ENCODE measurements at regions not wholly inside any gene's neighbourhood (a gene's known extent, or its start where the extent isn't known, plus 50 kb on each side); places are given as distances from the start of the nearest gene placed in this dataset.

DNA sequence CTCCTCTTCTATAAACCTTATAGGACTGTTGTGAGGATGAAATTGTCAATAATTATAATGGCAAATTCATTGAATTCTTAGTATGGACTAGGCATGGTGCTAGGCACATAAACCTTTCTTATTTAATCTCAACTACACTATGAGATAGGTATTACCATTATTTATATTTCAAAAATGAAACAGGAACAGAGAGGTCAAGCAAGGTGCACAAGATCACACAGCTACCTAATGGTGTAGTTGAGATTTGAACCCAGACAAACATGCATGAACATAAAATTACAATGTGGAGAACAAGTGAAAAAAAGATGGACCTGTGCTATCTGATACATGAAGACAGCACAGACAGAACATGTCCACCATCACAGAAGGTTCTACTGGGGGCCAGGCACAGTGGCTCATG lies 156.7 kb downstream of the AXIN2 start:
- no peaks in the 10 kb centered on the region for H3K4me1 Mint-ChIP-seq (ENCODE audit: low read depth)
- H3K36me3 Mint-ChIP-seq (ENCODE audit: low read depth): no peaks in the 10 kb centered on the region
- H3K27me3 Mint-ChIP-seq (ENCODE audit: low read depth): peaks cover 9% of the 10 kb centered on the region
- H3K4me3 Mint-ChIP-seq: no peak overlapping the region
- H3K9me3 Mint-ChIP-seq: no peaks in the 10 kb centered on the region
- H3K27ac Mint-ChIP-seq: no peak overlapping the region

- no peaks in the 10 kb centered on the region for H3K36me3 Mint-ChIP-seq (ENCODE audit: low read depth)
Measured at GRCh38 chr17:65403626-65404025, 157.8 kb downstream of the AXIN2 start.

GRCh38 chr17:65402513-65403496 lies 158.6 kb downstream of the AXIN2 start:
- Mint-ChIP-seq H3K4me1 (ENCODE audit: low read depth) (no peaks in the 10 kb centered on the region), H3K36me3 (ENCODE audit: low read depth) (no peaks in the 10 kb centered on the region), H3K27ac (no peak overlapping the region), H3K9me3 (no peaks in the 10 kb centered on the region), H3K4me3 (no peak overlapping the region), H3K27me3 (ENCODE audit: low read depth) (peaks cover 9% of the 10 kb centered on the region)

More at GRCh38 chr17:65403626-65404025, 157.8 kb downstream of the AXIN2 start:
- H3K4me3 Mint-ChIP-seq: no peak overlapping the region
- peaks cover 9% of the 10 kb centered on the region for H3K27me3 Mint-ChIP-seq (ENCODE audit: low read depth)
- no peaks in the 10 kb centered on the region for H3K4me1 Mint-ChIP-seq (ENCODE audit: low read depth)
- no peaks in the 10 kb centered on the region for H3K9me3 Mint-ChIP-seq
- H3K27ac Mint-ChIP-seq: no peak overlapping the region

DNA sequence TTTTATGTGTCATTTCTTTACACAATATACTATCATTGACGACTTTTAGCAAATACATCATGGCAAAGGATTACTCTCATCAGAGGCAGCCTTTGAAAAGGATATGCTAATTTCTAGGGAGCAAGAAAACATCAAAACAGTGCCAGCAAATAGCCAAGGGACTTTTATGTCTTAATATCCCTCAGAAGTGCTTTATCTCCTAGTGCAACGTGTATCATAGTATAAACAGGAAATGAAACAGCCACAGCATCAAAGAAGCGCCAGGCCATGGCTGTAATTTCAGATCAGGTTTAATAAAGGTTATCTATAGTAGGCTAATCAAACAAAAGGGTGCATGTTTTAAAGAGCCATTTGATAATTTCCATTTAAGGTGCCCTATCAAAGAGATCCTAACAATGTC lies 159.9 kb downstream of the AXIN2 start:
- Mint-ChIP-seq H3K4me1 (ENCODE audit: low read depth) (no peaks in the 10 kb centered on the region), H3K36me3 (ENCODE audit: low read depth) (no peaks in the 10 kb centered on the region), H3K27ac (no peak overlapping the region), H3K9me3 (no peaks in the 10 kb centered on the region), H3K27me3 (ENCODE audit: low read depth) (peaks cover 9% of the 10 kb centered on the region), H3K4me3 (no peak overlapping the region)

- Mint-ChIP-seq H3K4me3 (no peak overlapping the region), H3K27me3 (ENCODE audit: low read depth) (peaks cover 9% of the 10 kb centered on the region), H3K27ac (no peak overlapping the region), H3K4me1 (ENCODE audit: low read depth) (no peaks in the 10 kb centered on the region), H3K36me3 (ENCODE audit: low read depth) (no peaks in the 10 kb centered on the region), H3K9me3 (no peaks in the 10 kb centered on the region)
Measured at GRCh38 chr17:65400701-65401100, 160.7 kb downstream of the AXIN2 start.

DNA sequence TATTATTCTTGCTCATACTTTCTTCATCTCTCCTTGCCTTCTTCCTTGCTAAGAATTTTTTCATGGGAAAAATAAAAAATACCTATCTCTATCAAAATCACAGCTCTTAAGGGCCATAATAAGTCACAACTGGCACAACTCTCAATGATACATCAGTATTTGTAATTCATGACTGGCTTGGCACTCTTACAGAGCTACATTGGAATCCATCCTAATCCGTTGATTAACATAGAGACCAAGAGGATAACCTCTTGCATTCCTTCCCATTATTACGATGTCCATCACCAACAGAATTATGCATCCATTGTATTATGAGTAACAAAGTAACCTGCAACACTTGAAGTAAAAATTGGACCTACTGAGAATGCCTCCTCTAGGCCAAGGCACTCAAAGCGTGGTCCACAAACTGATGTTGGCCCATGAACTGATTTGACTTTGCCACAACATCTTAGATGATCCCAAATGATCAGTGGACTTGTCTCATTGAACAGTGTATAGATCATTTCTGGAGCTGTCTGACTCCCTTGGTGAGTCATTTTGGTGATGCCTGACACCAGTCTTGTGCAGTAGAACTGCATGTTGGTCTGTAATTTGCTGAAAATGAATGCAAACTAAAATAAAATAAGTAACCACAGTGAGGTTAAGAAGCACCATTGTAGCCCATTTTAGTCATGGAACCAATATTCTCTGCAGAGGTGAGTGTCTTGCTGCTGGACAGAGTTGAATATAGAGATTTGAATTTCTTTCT lies 163.2 kb downstream of the AXIN2 start:
- H3K27ac Mint-ChIP-seq: no peak overlapping the region
- H3K27me3 Mint-ChIP-seq (ENCODE audit: low read depth): peaks cover 13% of the 10 kb centered on the region
- no peaks in the 10 kb centered on the region for H3K4me1 Mint-ChIP-seq (ENCODE audit: low read depth)
- no peak overlapping the region for H3K4me3 Mint-ChIP-seq
- no peaks in the 10 kb centered on the region for H3K36me3 Mint-ChIP-seq (ENCODE audit: low read depth)
- no peaks in the 10 kb centered on the region for H3K9me3 Mint-ChIP-seq

DNA sequence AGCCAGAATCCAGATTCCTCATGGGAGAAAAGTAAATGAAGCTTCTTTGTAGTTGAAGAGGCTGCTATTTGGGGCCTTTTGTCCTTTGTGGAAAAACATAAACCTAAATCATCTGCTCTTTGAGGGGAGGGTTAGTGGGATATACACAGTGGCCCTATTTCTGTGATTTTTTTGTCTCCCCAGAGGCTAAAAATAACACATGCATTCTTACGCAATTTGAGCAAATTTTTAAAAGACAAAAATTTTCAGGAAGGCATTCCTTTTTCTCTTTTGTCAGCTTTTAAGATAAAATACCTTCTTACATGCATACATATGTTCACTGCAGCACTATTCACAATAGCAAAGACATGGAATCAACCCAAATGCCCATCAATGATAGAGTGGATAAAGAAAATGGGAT lies 165.5 kb downstream of the AXIN2 start:
- Mint-ChIP-seq H3K27ac (no peak overlapping the region), H3K36me3 (ENCODE audit: low read depth) (no peaks in the 10 kb centered on the region), H3K9me3 (no peaks in the 10 kb centered on the region), H3K4me1 (ENCODE audit: low read depth) (no peaks in the 10 kb centered on the region), H3K27me3 (ENCODE audit: low read depth) (peaks cover 10% of the 10 kb centered on the region), H3K4me3 (no peak overlapping the region)

GRCh38 chr17:65394811-65395472 lies 166.5 kb downstream of the AXIN2 start:
- Mint-ChIP-seq H3K4me3 (no peak overlapping the region), H3K36me3 (ENCODE audit: low read depth) (no peaks in the 10 kb centered on the region), H3K27me3 (ENCODE audit: low read depth) (peaks cover 4% of the 10 kb centered on the region), H3K4me1 (ENCODE audit: low read depth) (no peaks in the 10 kb centered on the region), H3K9me3 (no peaks in the 10 kb centered on the region), H3K27ac (no peak overlapping the region)

- Mint-ChIP-seq H3K27ac (no peak overlapping the region), H3K4me3 (no peak overlapping the region), H3K9me3 (no peaks in the 10 kb centered on the region), H3K27me3 (ENCODE audit: low read depth) (peaks cover 4% of the 10 kb centered on the region), H3K36me3 (ENCODE audit: low read depth) (no peaks in the 10 kb centered on the region), H3K4me1 (ENCODE audit: low read depth) (no peaks in the 10 kb centered on the region)
Measured at GRCh38 chr17:65393514-65393913, 167.9 kb downstream of the AXIN2 start.

- H3K27ac Mint-ChIP-seq: no peak overlapping the region
- H3K4me1 Mint-ChIP-seq (ENCODE audit: low read depth): no peaks in the 10 kb centered on the region
- H3K27me3 Mint-ChIP-seq (ENCODE audit: low read depth): peaks cover 3% of the 10 kb centered on the region
- no peaks in the 10 kb centered on the region for H3K9me3 Mint-ChIP-seq
- H3K36me3 Mint-ChIP-seq (ENCODE audit: low read depth): no peaks in the 10 kb centered on the region
- no peak overlapping the region for H3K4me3 Mint-ChIP-seq
Measured at GRCh38 chr17:65389949-65390348, 171.5 kb downstream of the AXIN2 start.

GRCh38 chr17:65389426-65389825 lies 172.0 kb downstream of the AXIN2 start:
- no peak overlapping the region for H3K27ac Mint-ChIP-seq
- H3K4me3 Mint-ChIP-seq: no peak overlapping the region
- no peaks in the 10 kb centered on the region for H3K4me1 Mint-ChIP-seq (ENCODE audit: low read depth)
- H3K36me3 Mint-ChIP-seq (ENCODE audit: low read depth): no peaks in the 10 kb centered on the region
- H3K27me3 Mint-ChIP-seq (ENCODE audit: low read depth): no peaks in the 10 kb centered on the region
- H3K9me3 Mint-ChIP-seq: no peaks in the 10 kb centered on the region

DNA sequence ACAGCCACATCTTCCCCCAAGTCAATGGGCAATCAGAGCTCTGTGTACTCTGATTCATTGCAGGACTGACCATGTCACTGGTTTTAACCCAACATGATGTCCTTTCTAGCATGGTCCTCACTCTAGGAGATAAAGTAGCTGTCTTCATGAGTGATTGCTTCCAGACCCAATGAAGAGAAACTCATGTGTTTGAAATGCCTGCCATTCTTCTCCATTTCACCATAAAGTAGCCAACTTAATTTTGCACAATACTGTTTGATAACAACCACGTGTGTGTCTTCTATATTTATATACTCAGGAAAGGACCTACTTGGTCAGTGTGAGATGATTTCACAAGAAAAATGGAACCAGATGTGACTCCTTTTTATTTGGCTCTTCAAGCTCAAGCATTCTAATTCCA lies 172.5 kb downstream of the AXIN2 start:
- Mint-ChIP-seq H3K27me3 (ENCODE audit: low read depth) (no peaks in the 10 kb centered on the region), H3K36me3 (ENCODE audit: low read depth) (no peaks in the 10 kb centered on the region), H3K4me1 (ENCODE audit: low read depth) (no peaks in the 10 kb centered on the region), H3K27ac (no peak overlapping the region), H3K4me3 (no peak overlapping the region), H3K9me3 (no peaks in the 10 kb centered on the region)

DNA sequence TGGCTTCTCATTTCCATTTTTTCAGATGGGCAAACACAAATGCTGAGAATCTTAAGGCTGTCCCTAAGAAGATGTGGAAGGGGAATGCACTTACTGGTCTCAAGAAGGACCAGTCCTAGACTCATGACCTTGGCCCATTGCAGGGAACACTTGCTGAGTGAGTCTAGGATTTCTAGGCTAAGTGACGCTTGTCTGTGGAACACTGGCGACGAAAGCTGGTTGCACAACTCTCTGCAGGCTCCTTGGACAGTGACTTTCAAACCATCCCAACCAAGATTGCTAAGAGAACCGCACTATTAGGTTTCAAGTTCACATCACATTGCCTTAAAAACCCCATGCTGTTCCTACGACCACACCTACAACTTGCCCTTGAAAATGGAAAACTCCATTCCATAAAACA lies 174.1 kb downstream of the AXIN2 start:
- H3K36me3 Mint-ChIP-seq (ENCODE audit: low read depth): no peaks in the 10 kb centered on the region
- no peaks in the 10 kb centered on the region for H3K27me3 Mint-ChIP-seq (ENCODE audit: low read depth)
- no peak overlapping the region for H3K27ac Mint-ChIP-seq
- H3K4me1 Mint-ChIP-seq (ENCODE audit: low read depth): no peaks in the 10 kb centered on the region
- no peak overlapping the region for H3K4me3 Mint-ChIP-seq
- H3K9me3 Mint-ChIP-seq: no peaks in the 10 kb centered on the region

- Mint-ChIP-seq H3K9me3 (peaks cover 1% of the 10 kb centered on the region), H3K27ac (no peak overlapping the region), H3K36me3 (ENCODE audit: low read depth) (no peaks in the 10 kb centered on the region), H3K4me3 (no peak overlapping the region), H3K27me3 (ENCODE audit: low read depth) (no peaks in the 10 kb centered on the region), H3K4me1 (ENCODE audit: low read depth) (no peaks in the 10 kb centered on the region)
Measured at GRCh38 chr17:65385726-65386125, 175.7 kb downstream of the AXIN2 start.
